B cell (primary cell): ENCODE measurements at regions not wholly inside any gene's neighbourhood (a gene's known extent, or its start where the extent isn't known, plus 50 kb on each side); places are given as distances from the start of the nearest gene placed in this dataset.

Experiments used
- ATAC-seq: fragments of 200-7000 bp; cut with Tn5 transposase; one replicate; pipeline ENCODE4 v1.10.0; 2021; ENCODE audit warnings: low read depth, mild to moderate bottlenecking, moderate number of reproducible peaks, moderate library complexity
- CTCF ChIA-PET: fragments of 350-600 bp; sonication (Branson Sonifier 250); formaldehyde crosslinking; loops from one replicate; lab custom pipeline; 2021; ENCODE audit warnings: antibody characterized with exemption, inconsistent platforms; lab: Charles Lee
- POLR2A ChIA-PET: fragments of 350-600 bp; sonication (Branson Sonifier 250); formaldehyde crosslinking; loops from one replicate; lab custom pipeline; 2021; ENCODE audit warnings: antibody characterized with exemption; lab: Charles Lee
- DNase-seq: peaks from one replicate; pipeline ENCODE4 v3.0.0; 2013
- H2AFZ ChIP-seq: 2 replicates; pipeline ENCODE4 v1.6.1; 2012; ENCODE audit warnings: mild to moderate bottlenecking, low read depth, low read length; ENCODE audit not compliant: insufficient read depth, poor library complexity, severe bottlenecking
- H3K27ac ChIP-seq, 2 donors: 1 replicate in 1 of 2; 2 replicates in 1 of 2; pipeline ENCODE4 v1.5.1; 2012 to 2013; ENCODE audit warnings: low read length in 2 of 2, mild to moderate bottlenecking in 2 of 2, moderate library complexity in 1 of 2
- H3K27me3 ChIP-seq, 4 experiments: fragments of 200-600 bp in 1 of 4; sonication (generic) in 1 of 4; replicated peaks in 1 of 4; 1 replicate in 2 of 4; 2 replicates in 2 of 4; pipeline versions ENCODE4 v1.6.1 to v1.7.0; 2013 to 2016; ENCODE audit warnings: low read length in 3 of 4, mild to moderate bottlenecking in 2 of 4, mixed read lengths in 1 of 4, moderate library complexity in 1 of 4; ENCODE audit not compliant: insufficient read depth in 4 of 4, control insufficient read depth in 3 of 4; ENCODE audit errors: control extremely low read depth in 1 of 4
- H3K36me3 ChIP-seq, 2 experiments: replicated peaks in 1 of 2; 1 replicate in 1 of 2; 2 replicates in 1 of 2; pipeline versions ENCODE4 v1.6.1 to v1.7.1; 2013; ENCODE audit warnings: low read length in 1 of 2; ENCODE audit not compliant: insufficient read depth in 2 of 2, control insufficient read depth in 1 of 2; ENCODE audit errors: control extremely low read depth in 1 of 2, extremely low read depth in 1 of 2
- H3K4me1 ChIP-seq, 2 donors: fragments of 200-600 bp in 1 of 2; sonication (generic) in 1 of 2; 1 replicate in 1 of 2; 2 replicates in 1 of 2; pipeline versions ENCODE4 v1.5.1 to v1.6.1; 2013 to 2017; ENCODE audit warnings: low read length in 2 of 2; ENCODE audit not compliant: control insufficient read depth in 2 of 2, insufficient read depth in 2 of 2
- H3K4me2 ChIP-seq: replicated peaks from 2 replicates; pipeline ENCODE3; 2012; ENCODE audit warnings: mild to moderate bottlenecking, low read depth, low read length; ENCODE audit not compliant: poor library complexity, severe bottlenecking
- H3K4me3 ChIP-seq, 5 experiments: fragments of 200-600 bp in 1 of 5; sonication (generic) in 1 of 5; 1 replicate in 3 of 5; 2 replicates in 2 of 5; pipeline versions ENCODE4 v1.5.1 to v1.7.0; 2011 to 2016; ENCODE audit warnings: low read length in 4 of 5, mild to moderate bottlenecking in 4 of 5, low read depth in 2 of 5, control low read depth in 1 of 5, moderate library complexity in 1 of 5; ENCODE audit not compliant: insufficient read depth in 1 of 5; ENCODE audit errors: control extremely low read depth in 1 of 5, extremely low read depth in 1 of 5
- H3K79me2 ChIP-seq: fragments of 200-600 bp; sonication (generic); one replicate; pipeline ENCODE4 v1.6.0; 2016; ENCODE audit warnings: low read length; ENCODE audit not compliant: control insufficient read depth, insufficient read depth
- H3K9ac ChIP-seq: fragments of 200-600 bp; sonication (generic); 2 replicates; pipeline ENCODE4 v1.6.1; 2017; ENCODE audit warnings: mild to moderate bottlenecking, low read length, moderate library complexity
- H3K9me3 ChIP-seq, 3 donors: one replicate each; pipeline versions ENCODE4 v1.6.1 to v1.7.1; 2013; ENCODE audit warnings: low read length in 2 of 3; ENCODE audit not compliant: control insufficient read depth in 2 of 3, insufficient read depth in 1 of 3; ENCODE audit errors: control extremely low read depth in 1 of 3
- H4K20me1 ChIP-seq: 2 replicates; pipeline ENCODE4 v1.6.0; 2012; ENCODE audit warnings: mild to moderate bottlenecking, low read length; ENCODE audit not compliant: insufficient read depth, control insufficient read depth, poor library complexity, severe bottlenecking
- H3K27ac Mint-ChIP-seq: one replicate; pipeline ENCODE4 v1.8.0; 2021; ENCODE audit warnings: mixed read lengths
- H3K27me3 Mint-ChIP-seq: one replicate; pipeline ENCODE4 v1.8.0; 2021; ENCODE audit warnings: mixed read lengths
- H3K4me1 Mint-ChIP-seq: one replicate; pipeline ENCODE4 v1.8.0; 2021; ENCODE audit warnings: mixed read lengths
- H3K4me3 Mint-ChIP-seq: one replicate; pipeline ENCODE4 v1.8.0; 2021; ENCODE audit warnings: mixed read lengths
- H3K9me3 Mint-ChIP-seq: one replicate; pipeline ENCODE4 v1.8.0; 2022; ENCODE audit warnings: mixed read lengths; ENCODE audit not compliant: insufficient read depth
- CTCF ChIP-seq: fragments of 200-600 bp; IDR thresholded peaks from one replicate; pipeline ENCODE4 v1.8.0; 2022; ENCODE audit warnings: antibody characterized with exemption, mild to moderate bottlenecking
- EZH2 ChIP-seq: IDR thresholded peaks from 2 replicates; pipeline ENCODE4 v1.6.1; 2012; ENCODE audit warnings: borderline replicate concordance, low read depth, mild to moderate bottlenecking, moderate library complexity, low read length; ENCODE audit not compliant: insufficient read depth, poor library complexity, severe bottlenecking
- WGBS: methylation state at CpG from one replicate; pipeline ENCODE4 v1.1.5; 2013; ENCODE audit warnings: missing lambda C conversion rate; ENCODE audit not compliant: insufficient coverage; 5-methylcytosine and 5-hydroxymethylcytosine counted together
- intact Hi-C: fragments of 100-400 bp; cut with micrococcal nuclease; formaldehyde crosslinking; loops from one replicate; pipeline ENCODE4 v1.10.0; 2022

DNA sequence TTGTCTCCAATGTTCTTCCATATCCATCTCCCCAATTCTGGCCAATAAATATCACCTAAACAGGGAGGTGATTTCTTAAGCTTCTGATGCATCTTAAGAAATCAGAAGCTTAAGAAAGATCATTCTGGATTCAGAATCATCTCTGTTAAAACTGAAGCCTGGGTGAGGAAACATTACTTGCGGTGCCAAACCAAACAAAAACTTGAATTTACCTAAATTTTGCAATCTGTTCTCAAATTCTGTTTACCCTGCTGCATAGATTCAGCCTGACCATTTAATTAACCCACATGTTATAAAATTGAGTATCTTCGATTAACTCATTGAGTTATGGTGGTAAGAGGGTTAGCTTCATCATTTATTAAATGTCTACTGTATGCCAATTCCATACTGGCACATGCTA lies 204.4 kb upstream of the ZNF385D start:
- Mint-ChIP-seq H3K27me3 (no peaks in the 10 kb centered on the region), H3K9me3 (no peaks in the 10 kb centered on the region), H3K4me1 (no peaks in the 10 kb centered on the region), H3K4me3 (no peak overlapping the region), H3K27ac (no peak overlapping the region)
- ATAC-seq (no peak), DNase-seq (no peak)
- Histone ChIP-seq H3K79me2 (no peaks in the 10 kb centered on the region), H3K9me3 (no peaks in the 10 kb centered on the region), H2AFZ (no peak overlapping the region), H3K9ac (no peak overlapping the region), H3K4me1 (no peaks in the 10 kb centered on the region), H4K20me1 (no peaks in the 10 kb centered on the region), H3K36me3 (no peaks in the 10 kb centered on the region), H3K27ac (no peak overlapping the region), H3K4me3 (no peak overlapping the region), H3K4me2 (no peak overlapping the region), H3K27me3 (no peaks in the 10 kb centered on the region)
- ChIA-PET CTCF (no interaction called here), POLR2A (no interaction called here)
- intact Hi-C loops, result no loop called here
- WGBS, result no CpG with 5 or more reads among the region's 2 CpGs
- no peak for TF ChIP-seq CTCF
- TF ChIP-seq EZH2, result no peak

GRCh38 chr3:21960033-21960432 lies 209.0 kb upstream of the ZNF385D start:
- Histone ChIP-seq H3K4me1 (no peaks in the 10 kb centered on the region), H3K4me3 (no peak overlapping the region), H2AFZ (no peak overlapping the region), H3K27ac (no peak overlapping the region), H3K4me2 (no peak overlapping the region), H3K36me3 (no peaks in the 10 kb centered on the region), H3K27me3 (no peaks in the 10 kb centered on the region), H3K9me3 (no peaks in the 10 kb centered on the region), H4K20me1 (no peaks in the 10 kb centered on the region), H3K79me2 (no peaks in the 10 kb centered on the region), H3K9ac (no peak overlapping the region)
- ATAC-seq, result no peak
- TF ChIP-seq EZH2 (no peak), CTCF (no peak)
- DNase-seq, result no peak
- H3K27ac Mint-ChIP-seq, result no peak overlapping the region
- ChIA-PET CTCF (no interaction called here), POLR2A (no interaction called here)
- no peaks in the 10 kb centered on the region for H3K9me3 Mint-ChIP-seq
- intact Hi-C loops, result no loop called here
- H3K4me1 Mint-ChIP-seq, result no peaks in the 10 kb centered on the region
- H3K4me3 Mint-ChIP-seq, result no peak overlapping the region
- WGBS, result no CpG with 5 or more reads among the region's 1 CpG
- no peaks in the 10 kb centered on the region for H3K27me3 Mint-ChIP-seq
